AG08396 (cell line): ENCODE measurements at regions not wholly inside any gene's neighbourhood (a gene's known extent, or its start where the extent isn't known, plus 50 kb on each side); places are given as distances from the start of the nearest gene placed in this dataset.
"Not testable (repeated sequence)": the region's sequence is repeated elsewhere in the genome, so short reads cannot be mapped to it uniquely, and the experiment has no call there.

Source experiments
- DNase-seq: peaks from one replicate; pipeline ENCODE4 v3.0.0; 2012; ENCODE audit warnings: low spot score, mixed read lengths

GRCh38 chrX:138859421-138859820 is 147.9 kb upstream of the FGF13 start:
- DNase-seq = no peak

- DNase-seq = no peak
These were observed 147.4 kb upstream of the FGF13 start for GRCh38 chrX:138858951-138859350.

GRCh38 chrX:138858438-138858837 is 146.9 kb upstream of the FGF13 start:
- peak; percentile 17 for DNase-seq

GRCh38 chrX:138856881-138857604 is 145.5 kb upstream of the FGF13 start:
- no peak for DNase-seq

- DNase-seq = no peak
These were observed 142.4 kb upstream of the FGF13 start for GRCh38 chrX:138853936-138854335.

GRCh38 chrX:138849521-138849920 is 138.0 kb upstream of the FGF13 start:
- no peak for DNase-seq

GRCh38 chrX:138847930-138848329 is 136.4 kb upstream of the FGF13 start:
- DNase-seq = no peak

- DNase-seq = no peak
These were observed 134.3 kb upstream of the FGF13 start for GRCh38 chrX:138845786-138846185.

GRCh38 chrX:138807400-138807799 is 95.9 kb upstream of the FGF13 start:
- DNase-seq = not testable (repeated sequence)

- DNase-seq = no peak
These were observed 82.7 kb upstream of the FGF13 start for GRCh38 chrX:138794246-138794645.

- no peak for DNase-seq
These were observed 80.0 kb upstream of the FGF13 start for GRCh38 chrX:138791551-138791950.

- no peak for DNase-seq
These were observed 77.3 kb upstream of the FGF13 start for GRCh38 chrX:138788771-138789170.

- DNase-seq = not testable (repeated sequence)
These were observed 67.0 kb upstream of the FGF13 start for GRCh38 chrX:138778576-138778909.

GRCh38 chrX:138777908-138778575 is 66.5 kb upstream of the FGF13 start:
- DNase-seq = not testable (repeated sequence)

- no peak for DNase-seq
These were observed 65.7 kb upstream of the FGF13 start for GRCh38 chrX:138777230-138777629.

GRCh38 chrX:138775517-138775916 is 64.0 kb upstream of the FGF13 start:
- peak; percentile 6 for DNase-seq

GRCh38 chrX:138771047-138771446 is 59.5 kb upstream of the FGF13 start:
- DNase-seq = no peak

- DNase-seq = no peak
These were observed 58.4 kb upstream of the FGF13 start for GRCh38 chrX:138769918-138770317.

GRCh38 chrX:138765051-138765450 is 53.5 kb upstream of the FGF13 start:
- peak; percentile 15 for DNase-seq

GRCh38 chrX:138763761-138764160 is 52.2 kb upstream of the FGF13 start:
- DNase-seq = no peak

GRCh38 chrX:138761380-138761779 is 49.9 kb upstream of the FGF13 start:
- no peak for DNase-seq
